A549 (cell line): ENCODE measurements at regions not wholly inside any gene's neighbourhood (a gene's known extent, or its start where the extent isn't known, plus 50 kb on each side); places are given as distances from the start of the nearest gene placed in this dataset.

Source experiments
- ATAC-seq, 2 experiments: fragments of 200-7000 bp in 1 of 2; fragments of >200 bp in 1 of 2; cut with Nextera tagmentation in 1 of 2; cut with Tn5 transposase in 1 of 2; 3 replicates each; pipeline versions ENCODE4 v1.8.0 to v1.9.1; 2018 to 2020; ENCODE audit warnings: mild to moderate bottlenecking in 1 of 2, moderate library complexity in 1 of 2
- CTCF ChIA-PET: fragments of 300-600 bp; sonication (Branson Sonifier 250); formaldehyde crosslinking; extraction: SDS; loops from one replicate; lab custom pipeline; 2021; ENCODE audit warnings: antibody characterized with exemption, inconsistent platforms; lab: Yijun Ruan, JAX
- POLR2A ChIA-PET: fragments of 350-600 bp; formaldehyde crosslinking; extraction: SDS; loops from one replicate; lab custom pipeline; 2021; ENCODE audit warnings: antibody characterized with exemption, inconsistent platforms; lab: Yijun Ruan, JAX
- DNase-seq, 2 experiments: peaks; one replicate each; pipeline versions ENCODE4 v3.0.0 to v3.0.0-alpha.2; 2011 to 2016; ENCODE audit warnings: low read depth in 1 of 2, low spot score in 1 of 2
- FAIRE-seq: peaks from 2 replicates; lab custom pipeline; 2011; peaks lifted over from hg19 to GRCh38; lab: Jason Lieb, UNC
- H3K27ac ChIP-seq, 2 experiments: fragments of >200 bp; sonication (Bioruptor Twin); formaldehyde crosslinking; 3 replicates each; pipeline ENCODE4 v1.5.1; 2016 to 2017
- H3K4me1 ChIP-seq: fragments of >200 bp; sonication (Bioruptor Twin); formaldehyde crosslinking; 3 replicates; pipeline ENCODE4 v1.6.1; 2016
- H3K4me2 ChIP-seq: fragments of >200 bp; sonication (Bioruptor Twin); formaldehyde crosslinking; 3 replicates; pipeline ENCODE4 v1.6.1; 2016
- H3K4me3 ChIP-seq: fragments of >200 bp; sonication (Bioruptor Twin); formaldehyde crosslinking; 3 replicates; pipeline ENCODE4 v1.5.1; 2016
- H3K9me3 ChIP-seq: fragments of >200 bp; sonication (Bioruptor Twin); formaldehyde crosslinking; 3 replicates; pipeline ENCODE4 v1.6.1; 2016
- BHLHE40 ChIP-seq: IDR thresholded peaks from 2 replicates; pipeline ENCODE4 v1.6.1; 2012; ENCODE audit warnings: low read depth, low read length, inconsistent platforms
- CEBPB ChIP-seq, 2 experiments: fragments of >200 bp in 1 of 2; sonication (Bioruptor Twin) in 1 of 2; formaldehyde crosslinking in 1 of 2; IDR thresholded peaks; 2 replicates each; pipeline ENCODE4 v1.6.1; 2012 to 2016
- CHD2 ChIP-seq: fragments of 150-350 bp; IDR thresholded peaks from 2 replicates; pipeline ENCODE4 v1.6.1; 2014; ENCODE audit warnings: low read length; ENCODE audit not compliant: partially characterized antibody
- EHMT2 ChIP-seq: fragments of 200-600 bp; sonication (generic); IDR thresholded peaks from 2 replicates; pipeline ENCODE4 v1.6.1; 2016; ENCODE audit warnings: antibody characterized with exemption, low read depth, mild to moderate bottlenecking, moderate library complexity
- ESRRA ChIP-seq: fragments of 150-350 bp; IDR thresholded peaks from 2 replicates; pipeline ENCODE4 v1.6.1; 2014; ENCODE audit warnings: mild to moderate bottlenecking, low read length, borderline replicate concordance
- FOXS1 ChIP-seq: fragments of 250-450 bp; sonication (Bioruptor Pico); IDR thresholded peaks from 2 replicates; pipeline ENCODE4 v1.5.0; 2020; ENCODE audit warnings: mild to moderate bottlenecking, moderate library complexity
- GATA3 ChIP-seq: IDR thresholded peaks from 2 replicates; pipeline ENCODE4 v1.6.1; 2012; ENCODE audit warnings: borderline replicate concordance
- HOXA7 ChIP-seq: fragments of 250-450 bp; sonication (Bioruptor Pico); IDR thresholded peaks from 2 replicates; pipeline ENCODE4 v1.5.0; 2020; ENCODE audit warnings: mild to moderate bottlenecking, moderate library complexity
- HOXB13 ChIP-seq: fragments of 250-450 bp; sonication (Bioruptor Pico); IDR thresholded peaks from 2 replicates; pipeline ENCODE4 v1.5.0; 2020; ENCODE audit warnings: low read depth, mild to moderate bottlenecking, moderate library complexity
- HOXB5 ChIP-seq: fragments of 250-450 bp; sonication (Bioruptor Pico); IDR thresholded peaks from 2 replicates; pipeline ENCODE4 v1.5.0; 2020; ENCODE audit warnings: mild to moderate bottlenecking, moderate library complexity
- JUN ChIP-seq, 2 experiments: fragments of >200 bp; sonication (Bioruptor Twin); formaldehyde crosslinking; IDR thresholded peaks; 2 replicates in 1 of 2; 3 replicates in 1 of 2; pipeline ENCODE4 v1.6.1; 2016 to 2017
- JUNB ChIP-seq: fragments of >200 bp; sonication (Bioruptor Twin); formaldehyde crosslinking; IDR thresholded peaks from 2 replicates; pipeline ENCODE4 v1.6.1; 2016
- MAFK ChIP-seq: fragments of 450-650 bp; IDR thresholded peaks from 2 replicates; pipeline ENCODE4 v1.6.1; 2014; ENCODE audit not compliant: partially characterized antibody
- MAX ChIP-seq: IDR thresholded peaks from 2 replicates; pipeline ENCODE4 v1.6.1; 2012
- NPAS2 ChIP-seq: fragments of 250-450 bp; sonication (Bioruptor Pico); IDR thresholded peaks from 2 replicates; pipeline ENCODE4 v1.8.0; 2022; ENCODE audit warnings: mild to moderate bottlenecking, moderate library complexity, borderline replicate concordance
- NR3C1 ChIP-seq: fragments of >200 bp; sonication (Bioruptor Twin); formaldehyde crosslinking; IDR thresholded peaks from 3 replicates; pipeline ENCODE4 v1.6.1; 2017
- PHF8 ChIP-seq: fragments of 200-600 bp; sonication (generic); IDR thresholded peaks from 2 replicates; pipeline ENCODE4 v1.6.1; 2016; ENCODE audit warnings: low read depth, mild to moderate bottlenecking, antibody characterized with exemption, moderate library complexity, borderline replicate concordance
- POLR2A ChIP-seq: IDR thresholded peaks from 2 replicates; pipeline ENCODE4 v1.6.1; 2012; ENCODE audit warnings: mild to moderate bottlenecking, low read length
- RAD21 ChIP-seq, 2 experiments: fragments of >200 bp in 1 of 2; sonication (Bioruptor Twin) in 1 of 2; formaldehyde crosslinking in 1 of 2; IDR thresholded peaks in 1 of 2; conservative IDR thresholded peaks in 1 of 2; 2 replicates in 1 of 2; 3 replicates in 1 of 2; pipeline ENCODE4 v1.6.1; 2012 to 2018; ENCODE audit warnings: inconsistent platforms in 1 of 2
- RCOR1 ChIP-seq: fragments of 150-350 bp; IDR thresholded peaks from 2 replicates; pipeline ENCODE4 v1.6.1; 2014; ENCODE audit warnings: antibody characterized with exemption, low read length, low read depth
- SREBF2 ChIP-seq: fragments of 450-650 bp; IDR thresholded peaks from 2 replicates; pipeline ENCODE4 v1.6.1; 2014; ENCODE audit warnings: mild to moderate bottlenecking, moderate library complexity
- TFCP2L1 ChIP-seq: fragments of 250-450 bp; sonication (Bioruptor Pico); IDR thresholded peaks from 2 replicates; pipeline ENCODE4 v1.5.0; 2021; ENCODE audit warnings: mild to moderate bottlenecking
- TP53 ChIP-seq: fragments of 250-450 bp; sonication (Bioruptor Pico); IDR thresholded peaks from 2 replicates; pipeline ENCODE4 v1.5.0; 2021; ENCODE audit warnings: mild to moderate bottlenecking, moderate library complexity
- USF2 ChIP-seq: fragments of 450-650 bp; IDR thresholded peaks from 2 replicates; pipeline ENCODE4 v1.6.1; 2014; ENCODE audit warnings: antibody characterized with exemption
- ZNF302 ChIP-seq: fragments of 250-450 bp; sonication (Bioruptor Pico); IDR thresholded peaks from 2 replicates; pipeline ENCODE4 v1.9.0; 2021; ENCODE audit warnings: inconsistent platforms, mild to moderate bottlenecking, moderate library complexity
- WGBS: methylation state at CpG from one replicate; pipeline ENCODE4 v1.1.6; 2017; ENCODE audit errors: missing lambda C conversion rate; 5-methylcytosine and 5-hydroxymethylcytosine counted together
- TF ChIP-seq, protein P1 (sequence below): fragments of 200-600 bp; sonication (generic); IDR thresholded peaks from 2 replicates; pipeline ENCODE4 v1.6.1; 2016; ENCODE audit warnings: antibody characterized with exemption, mild to moderate bottlenecking, moderate library complexity
- TF ChIP-seq, protein P2 (sequence below): fragments of >200 bp; sonication (Bioruptor Twin); formaldehyde crosslinking; IDR thresholded peaks from 2 replicates; pipeline ENCODE4 v1.6.1; 2016

GRCh38 chr12:127214186-127214585 is 1052.8 kb upstream of the TMEM132C start:
- CTCF ChIA-PET = no interaction called here
- ATAC-seq = no peak
- no peak for FAIRE-seq
- 4% methylated on average over 3 of the region's 3 CpGs for WGBS
- Histone ChIP-seq H3K4me2 (no peak overlapping the region), H3K27ac (no peak overlapping the region), H3K4me1 (no peaks in the 10 kb centered on the region), H3K9me3 (no peaks in the 10 kb centered on the region), H3K4me3 (no peak overlapping the region)
- POLR2A ChIA-PET = no interaction called here
- TF ChIP-seq MAX (no peak), POLR2A (no peak), PHF8 (no peak), CEBPB (IDR thresholded peaks at IDR 0.05) (no peak), JUNB (no peak), ESRRA (no peak), EHMT2 (no peak), HOXA7 (CRISPR knock-in tag) (no peak), HOXB13 (CRISPR knock-in tag) (no peak), CHD2 (no peak), TP53 (no peak), SREBF2 (no peak), NPAS2 (no peak), FOXS1 (no peak), JUN (IDR thresholded peaks at IDR 0.05) (no peak), ZNF302 (CRISPR knock-in tag) (no peak), USF2 (no peak), RCOR1 (no peak)
- TF ChIP-seq, protein P1, sequence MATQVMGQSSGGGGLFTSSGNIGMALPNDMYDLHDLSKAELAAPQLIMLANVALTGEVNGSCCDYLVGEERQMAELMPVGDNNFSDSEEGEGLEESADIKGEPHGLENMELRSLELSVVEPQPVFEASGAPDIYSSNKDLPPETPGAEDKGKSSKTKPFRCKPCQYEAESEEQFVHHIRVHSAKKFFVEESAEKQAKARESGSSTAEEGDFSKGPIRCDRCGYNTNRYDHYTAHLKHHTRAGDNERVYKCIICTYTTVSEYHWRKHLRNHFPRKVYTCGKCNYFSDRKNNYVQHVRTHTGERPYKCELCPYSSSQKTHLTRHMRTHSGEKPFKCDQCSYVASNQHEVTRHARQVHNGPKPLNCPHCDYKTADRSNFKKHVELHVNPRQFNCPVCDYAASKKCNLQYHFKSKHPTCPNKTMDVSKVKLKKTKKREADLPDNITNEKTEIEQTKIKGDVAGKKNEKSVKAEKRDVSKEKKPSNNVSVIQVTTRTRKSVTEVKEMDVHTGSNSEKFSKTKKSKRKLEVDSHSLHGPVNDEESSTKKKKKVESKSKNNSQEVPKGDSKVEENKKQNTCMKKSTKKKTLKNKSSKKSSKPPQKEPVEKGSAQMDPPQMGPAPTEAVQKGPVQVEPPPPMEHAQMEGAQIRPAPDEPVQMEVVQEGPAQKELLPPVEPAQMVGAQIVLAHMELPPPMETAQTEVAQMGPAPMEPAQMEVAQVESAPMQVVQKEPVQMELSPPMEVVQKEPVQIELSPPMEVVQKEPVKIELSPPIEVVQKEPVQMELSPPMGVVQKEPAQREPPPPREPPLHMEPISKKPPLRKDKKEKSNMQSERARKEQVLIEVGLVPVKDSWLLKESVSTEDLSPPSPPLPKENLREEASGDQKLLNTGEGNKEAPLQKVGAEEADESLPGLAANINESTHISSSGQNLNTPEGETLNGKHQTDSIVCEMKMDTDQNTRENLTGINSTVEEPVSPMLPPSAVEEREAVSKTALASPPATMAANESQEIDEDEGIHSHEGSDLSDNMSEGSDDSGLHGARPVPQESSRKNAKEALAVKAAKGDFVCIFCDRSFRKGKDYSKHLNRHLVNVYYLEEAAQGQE = no peak
- TF ChIP-seq, protein P2, sequence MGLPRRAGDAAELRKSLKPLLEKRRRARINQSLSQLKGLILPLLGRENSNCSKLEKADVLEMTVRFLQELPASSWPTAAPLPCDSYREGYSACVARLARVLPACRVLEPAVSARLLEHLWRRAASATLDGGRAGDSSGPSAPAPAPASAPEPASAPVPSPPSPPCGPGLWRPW = no peak
- DNase-seq = no peak

GRCh38 chr12:127223011-127223410 is 1044.0 kb upstream of the TMEM132C start:
- TF ChIP-seq HOXA7 (CRISPR knock-in tag) (no peak), MAFK (peak; percentile 42)
- no peak for ATAC-seq
- Histone ChIP-seq H3K27ac (no peak overlapping the region), H3K9me3 (no peaks in the 10 kb centered on the region), H3K4me3 (no peak overlapping the region), H3K4me2 (no peak overlapping the region), H3K4me1 (no peaks in the 10 kb centered on the region)
- FAIRE-seq = no peak
- POLR2A ChIA-PET = no interaction called here
- DNase-seq = no peak
- CTCF ChIA-PET = no interaction called here
- WGBS = 81% methylated on average over 2 of the region's 2 CpGs

DNA sequence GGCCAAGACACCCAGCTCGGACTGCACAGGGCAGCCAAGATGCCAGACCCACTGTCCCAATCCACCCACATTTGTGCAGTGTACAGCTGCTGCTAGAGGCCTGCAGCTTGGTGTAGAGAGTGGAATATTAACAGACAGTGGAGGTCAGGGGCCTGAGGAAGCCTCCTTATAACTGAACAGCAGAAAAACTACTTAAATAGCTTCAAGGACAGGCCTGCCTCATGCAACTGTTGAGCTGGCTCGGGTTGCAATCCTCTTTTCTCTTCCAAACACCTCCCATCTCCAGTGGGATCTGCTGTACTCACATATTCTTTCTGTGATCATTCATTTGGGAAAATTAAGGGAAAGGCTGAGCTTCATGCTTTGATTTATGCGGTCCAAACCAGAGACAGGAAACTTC is 1043.2 kb upstream of the TMEM132C start:
- WGBS = 36% methylated on average over 3 of the region's 3 CpGs
- ATAC-seq = no peak
- H3K4me3 ChIP-seq = no peak overlapping the region
- DNase-seq = no peak
- no peak overlapping the region for H3K4me2 ChIP-seq
- no peaks in the 10 kb centered on the region for H3K4me1 ChIP-seq
- H3K9me3 ChIP-seq = no peaks in the 10 kb centered on the region
- CTCF ChIA-PET = no interaction called here
- POLR2A ChIA-PET = no interaction called here
- H3K27ac ChIP-seq = no peak overlapping the region
- FAIRE-seq = no peak
- TF ChIP-seq HOXB13 (CRISPR knock-in tag) (no peak), HOXA7 (CRISPR knock-in tag) (no peak), USF2 (no peak), HOXB5 (CRISPR knock-in tag) (no peak), BHLHE40 (no peak), TFCP2L1 (CRISPR knock-in tag) (no peak), EHMT2 (no peak), NR3C1 (no peak), GATA3 (no peak), CEBPB (IDR thresholded peaks at IDR 0.05) (no peak), RAD21 (conservative IDR thresholded peaks at IDR 0.05 in 1 of 2, IDR thresholded peaks at IDR 0.05 in 1 of 2) (no peak)
- TF ChIP-seq, protein P2 = no peak
